Neural progenitor cell (in vitro differentiated cells): ENCODE measurements at regions not wholly inside any gene's neighbourhood (a gene's known extent, or its start where the extent isn't known, plus 50 kb on each side); places are given as distances from the start of the nearest gene placed in this dataset.

Source experiments
- DNase-seq: peaks from one replicate; pipeline ENCODE4 v3.0.0-alpha.2; 2016; ENCODE audit warnings: low spot score
- H2AFZ ChIP-seq: fragments of 200-600 bp; sonication (generic); replicated peaks from 2 replicates; pipeline ENCODE4 v1.6.1; 2016; ENCODE audit warnings: antibody characterized with exemption
- H3F3A ChIP-seq: fragments of 200-600 bp; sonication (generic); 2 replicates; pipeline ENCODE4 v1.6.1; 2016; ENCODE audit warnings: antibody characterized with exemption, low read depth
- H3K27ac ChIP-seq: fragments of 200-600 bp; sonication (generic); 2 replicates; pipeline ENCODE4 v1.5.1; 2016; ENCODE audit warnings: mild to moderate bottlenecking
- H3K27me3 ChIP-seq: fragments of 200-600 bp; sonication (generic); 2 replicates; pipeline ENCODE4 v1.6.1; 2016; ENCODE audit warnings: mild to moderate bottlenecking, moderate library complexity
- H3K36me3 ChIP-seq: fragments of 200-600 bp; sonication (generic); 2 replicates; pipeline ENCODE4 v1.5.1; 2016
- H3K4me1 ChIP-seq: fragments of 200-600 bp; sonication (generic); 2 replicates; pipeline ENCODE4 v1.6.1; 2016; ENCODE audit warnings: mixed run types
- H3K4me2 ChIP-seq: fragments of 200-600 bp; sonication (generic); 2 replicates; pipeline ENCODE4 v1.6.1; 2016
- H3K4me3 ChIP-seq: fragments of 200-600 bp; sonication (generic); 2 replicates; pipeline ENCODE4 v1.5.1; 2016
- H3K79me2 ChIP-seq: fragments of 200-600 bp; sonication (generic); 2 replicates; pipeline ENCODE4 v1.6.1; 2016; ENCODE audit warnings: low read depth
- H3K9ac ChIP-seq: fragments of 200-600 bp; sonication (generic); 2 replicates; pipeline ENCODE4 v1.6.1; 2016
- H3K9me3 ChIP-seq: fragments of 200-600 bp; sonication (generic); 2 replicates; pipeline ENCODE4 v1.5.1; 2016; ENCODE audit warnings: low read depth
- H4K20me1 ChIP-seq: fragments of 200-600 bp; sonication (generic); 2 replicates; pipeline ENCODE4 v1.6.1; 2016; ENCODE audit warnings: low read depth
- H3K27ac Mint-ChIP-seq: 3 replicates; pipeline ENCODE4 v1.8.0; 2021; ENCODE audit warnings: mixed read lengths
- H3K27me3 Mint-ChIP-seq: 2 replicates; pipeline ENCODE4 v1.8.0; 2022; ENCODE audit warnings: low read depth, mild to moderate bottlenecking, inconsistent platforms, moderate library complexity, mixed read lengths; ENCODE audit not compliant: insufficient read depth
- H3K36me3 Mint-ChIP-seq: 3 replicates; pipeline ENCODE4 v1.8.0; 2021; ENCODE audit warnings: mixed read lengths
- H3K4me1 Mint-ChIP-seq: 3 replicates; pipeline ENCODE4 v1.8.0; 2021; ENCODE audit warnings: mixed read lengths
- H3K4me3 Mint-ChIP-seq: 3 replicates; pipeline ENCODE4 v1.8.0; 2021; ENCODE audit warnings: mild to moderate bottlenecking, moderate library complexity, mixed read lengths
- H3K9me3 Mint-ChIP-seq: 3 replicates; pipeline ENCODE4 v1.8.0; 2020; ENCODE audit warnings: mixed read lengths
- CTCF ChIP-seq: fragments of 200-600 bp; sonication (generic); IDR thresholded peaks from 2 replicates; pipeline ENCODE4 v1.5.1; 2017; ENCODE audit warnings: antibody characterized with exemption, mild to moderate bottlenecking
- EZH2 ChIP-seq: fragments of 200-600 bp; sonication (generic); IDR thresholded peaks from 2 replicates; pipeline ENCODE4 v1.6.1; 2017; ENCODE audit warnings: antibody characterized with exemption, mild to moderate bottlenecking, moderate library complexity
- EZH2phosphoT487 ChIP-seq: fragments of 200-600 bp; sonication (generic); IDR thresholded peaks from 2 replicates; pipeline ENCODE4 v1.6.1; 2017; ENCODE audit warnings: antibody characterized with exemption

- H3K79me2 ChIP-seq: no peaks in the 10 kb centered on the region
- no peaks in the 10 kb centered on the region for H3K9me3 Mint-ChIP-seq
- no peaks in the 10 kb centered on the region for H3K9me3 ChIP-seq
- DNase-seq: no peak
- H3K36me3 Mint-ChIP-seq: no peaks in the 10 kb centered on the region
- H3K4me3 Mint-ChIP-seq: no peak overlapping the region
- no peak overlapping the region for H3K27ac Mint-ChIP-seq
- no peaks in the 10 kb centered on the region for H3F3A ChIP-seq
- H3K27ac ChIP-seq: no peak overlapping the region
- H3K4me3 ChIP-seq: no peak overlapping the region
- no peaks in the 10 kb centered on the region for H3K27me3 ChIP-seq
- TF ChIP-seq CTCF (no peak), EZH2phosphoT487 (no peak), EZH2 (no peak)
- H3K4me2 ChIP-seq: no peak overlapping the region
- H2AFZ ChIP-seq: no peak overlapping the region
- peaks cover 4% of the 10 kb centered on the region for H3K4me1 Mint-ChIP-seq
- no peak overlapping the region for H3K9ac ChIP-seq
- no peaks in the 10 kb centered on the region for H3K36me3 ChIP-seq
- H3K27me3 Mint-ChIP-seq: no peaks in the 10 kb centered on the region
- H3K4me1 ChIP-seq: peaks cover 6% of the 10 kb centered on the region
- H4K20me1 ChIP-seq: no peaks in the 10 kb centered on the region
Observed at GRCh38 chr1:168826269-168826668, 97.3 kb upstream of the DPT start.

GRCh38 chr1:168827557-168827956, 98.6 kb upstream of the DPT start:
- H3K4me3 ChIP-seq: no peak overlapping the region
- no peaks in the 10 kb centered on the region for H3K36me3 ChIP-seq
- H3K9ac ChIP-seq: no peak overlapping the region
- H4K20me1 ChIP-seq: no peaks in the 10 kb centered on the region
- H3K9me3 ChIP-seq: no peaks in the 10 kb centered on the region
- H3K79me2 ChIP-seq: no peaks in the 10 kb centered on the region
- no peaks in the 10 kb centered on the region for H3K36me3 Mint-ChIP-seq
- H3K27ac Mint-ChIP-seq: no peak overlapping the region
- H3K4me2 ChIP-seq: no peak overlapping the region
- H3K9me3 Mint-ChIP-seq: no peaks in the 10 kb centered on the region
- H3F3A ChIP-seq: no peaks in the 10 kb centered on the region
- H3K4me3 Mint-ChIP-seq: no peak overlapping the region
- no peaks in the 10 kb centered on the region for H3K27me3 ChIP-seq
- no peaks in the 10 kb centered on the region for H3K27me3 Mint-ChIP-seq
- no peak for TF ChIP-seq CTCF
- no peak for TF ChIP-seq EZH2
- no peak for TF ChIP-seq EZH2phosphoT487
- H3K4me1 ChIP-seq: peaks cover 6% of the 10 kb centered on the region
- DNase-seq: no peak
- no peak overlapping the region for H3K27ac ChIP-seq
- no peak overlapping the region for H2AFZ ChIP-seq
- peaks cover 6% of the 10 kb centered on the region for H3K4me1 Mint-ChIP-seq

- Histone ChIP-seq H2AFZ (no peak overlapping the region), H3K27ac (no peak overlapping the region), H4K20me1 (no peaks in the 10 kb centered on the region), H3K4me3 (no peak overlapping the region), H3K4me2 (no peak overlapping the region), H3K9me3 (no peaks in the 10 kb centered on the region), H3K79me2 (no peaks in the 10 kb centered on the region), H3F3A (no peaks in the 10 kb centered on the region), H3K36me3 (no peaks in the 10 kb centered on the region), H3K9ac (no peak overlapping the region), H3K27me3 (no peaks in the 10 kb centered on the region), H3K4me1 (peaks cover 6% of the 10 kb centered on the region)
- H3K4me3 Mint-ChIP-seq: no peak overlapping the region
- no peak for TF ChIP-seq EZH2
- TF ChIP-seq CTCF: no peak
- TF ChIP-seq EZH2phosphoT487: no peak
- no peak overlapping the region for H3K27ac Mint-ChIP-seq
- peaks cover 17% of the 10 kb centered on the region for H3K4me1 Mint-ChIP-seq
- H3K36me3 Mint-ChIP-seq: no peaks in the 10 kb centered on the region
- no peaks in the 10 kb centered on the region for H3K27me3 Mint-ChIP-seq
- H3K9me3 Mint-ChIP-seq: no peaks in the 10 kb centered on the region
- DNase-seq: no peak
Observed at GRCh38 chr1:168829876-168830275, 100.9 kb upstream of the DPT start.

- H3K27ac Mint-ChIP-seq: no peak overlapping the region
- DNase-seq: no peak
- no peaks in the 10 kb centered on the region for H3K36me3 ChIP-seq
- no peaks in the 10 kb centered on the region for H3K27me3 ChIP-seq
- H2AFZ ChIP-seq: no peak overlapping the region
- peaks cover 6% of the 10 kb centered on the region for H3K4me1 ChIP-seq
- H3K27me3 Mint-ChIP-seq: no peaks in the 10 kb centered on the region
- no peak overlapping the region for H3K4me2 ChIP-seq
- H3K27ac ChIP-seq: no peak overlapping the region
- H3K9ac ChIP-seq: no peak overlapping the region
- H3K4me3 Mint-ChIP-seq: no peak overlapping the region
- H3K4me1 Mint-ChIP-seq: peaks cover 17% of the 10 kb centered on the region
- no peak overlapping the region for H3K4me3 ChIP-seq
- H3K9me3 Mint-ChIP-seq: no peaks in the 10 kb centered on the region
- no peaks in the 10 kb centered on the region for H3K36me3 Mint-ChIP-seq
- no peaks in the 10 kb centered on the region for H3K9me3 ChIP-seq
- H4K20me1 ChIP-seq: no peaks in the 10 kb centered on the region
- H3F3A ChIP-seq: no peaks in the 10 kb centered on the region
- no peak for TF ChIP-seq CTCF
- TF ChIP-seq EZH2: no peak
- TF ChIP-seq EZH2phosphoT487: no peak
- no peaks in the 10 kb centered on the region for H3K79me2 ChIP-seq
Observed at GRCh38 chr1:168830562-168830961, 101.6 kb upstream of the DPT start.
